ENCODE measurements at regions not wholly inside any gene's neighbourhood (a gene's known extent, or its start where the extent isn't known, plus 50 kb on each side); places are given as distances from the start of the nearest gene placed in this dataset.
A peak's percentile ranks its signal among the peaks of the same experiment; 100 is the strongest.

GRCh38 chr17:77782201-77782600, 176.3 kb upstream of the TNRC6C start:
- ChIA-PET POLR2A (interaction anchor here (1.4 kb wide), 1 partner anchor 176 kb away, joined by 3 read pairs; the partner anchor contains the start of gene TNRC6C), CTCF (no interaction called here)
- no peak overlapping the region for H3K27ac ChIP-seq (ENCODE audit: extremely low read depth, low read depth, low read length)
- H3K4me1 ChIP-seq (ENCODE audit: control insufficient read depth, insufficient read depth, low read length): no peaks in the 10 kb centered on the region
- no peaks in the 10 kb centered on the region for H3K36me3 ChIP-seq (ENCODE audit: control insufficient read depth in 2 of 2, insufficient read depth in 1 of 2, low read length in 2 of 2)
- H3K4me3 ChIP-seq (ENCODE audit: low read depth, low read length): no peak overlapping the region
- no peaks in the 10 kb centered on the region for H3K9me3 ChIP-seq (ENCODE audit: control insufficient read depth, insufficient read depth, low read depth, low read length)
- peak; percentile 73; the same call in 1 of the 2 replicates for TF ChIP-seq GLIS1 (tag by site-specific recombination; IDR thresholded peaks at IDR 0.05)
- TF ChIP-seq ZNF560 (tag by site-specific recombination; IDR thresholded peaks at IDR 0.05; ENCODE audit: borderline replicate concordance): no peak
- 0 out of 2 replicates have a peak, but pooled peaks have one; percentile 1 for TF ChIP-seq GLIS2 (tag by site-specific recombination; IDR thresholded peaks at IDR 0.05)

GRCh38 chr17:77782611-77783010, 175.9 kb upstream of the TNRC6C start:
- ChIA-PET CTCF (no interaction called here), POLR2A (no interaction called here)
- Histone ChIP-seq H3K9me3 (ENCODE audit: control insufficient read depth, insufficient read depth, low read depth, low read length) (no peaks in the 10 kb centered on the region), H3K4me1 (ENCODE audit: control insufficient read depth, insufficient read depth, low read length) (no peaks in the 10 kb centered on the region), H3K27ac (ENCODE audit: extremely low read depth, low read depth, low read length) (no peak overlapping the region), H3K4me3 (ENCODE audit: low read depth, low read length) (no peak overlapping the region), H3K36me3 (ENCODE audit: control insufficient read depth in 2 of 2, insufficient read depth in 1 of 2, low read length in 2 of 2) (no peaks in the 10 kb centered on the region)
- TF ChIP-seq ZNF837 (tag by site-specific recombination; IDR thresholded peaks at IDR 0.05): no peak
- no peak for TF ChIP-seq ZNF114 (tag by site-specific recombination; IDR thresholded peaks at IDR 0.05)
- no peak for TF ChIP-seq ZNF600 (tag by site-specific recombination; IDR thresholded peaks at IDR 0.05)
- TF ChIP-seq YY2 (tag by site-specific recombination; IDR thresholded peaks at IDR 0.05): no peak
- no peak for TF ChIP-seq ZNF292 (tag by site-specific recombination; IDR thresholded peaks at IDR 0.05; ENCODE audit: borderline replicate concordance, low read depth)
- no peak for TF ChIP-seq ZNF239 (tag by site-specific recombination; IDR thresholded peaks at IDR 0.05)
- TF ChIP-seq ZNF350 (tag by site-specific recombination; IDR thresholded peaks at IDR 0.05): no peak
- no peak for TF ChIP-seq ZNF670 (tag by site-specific recombination; IDR thresholded peaks at IDR 0.05; ENCODE audit: low read depth)

- ChIA-PET CTCF (interaction anchor here (1.6 kb wide), 1 partner anchor 230 kb away, joined by 4 read pairs; no protein-coding TSS in a partner anchor), POLR2A (interaction anchor here (0.6 to 0.8 kb wide), 2 partner anchors 172 to 174 kb away, joined by 3 to 4 read pairs; partner anchors contain the start of gene TNRC6C)
- H3K4me1 ChIP-seq (ENCODE audit: control insufficient read depth, insufficient read depth, low read length): no peaks in the 10 kb centered on the region
- H3K4me3 ChIP-seq (ENCODE audit: low read depth, low read length): no peak overlapping the region
- no peaks in the 10 kb centered on the region for H3K9me3 ChIP-seq (ENCODE audit: control insufficient read depth, insufficient read depth, low read depth, low read length)
- no peak overlapping the region for H3K27ac ChIP-seq (ENCODE audit: extremely low read depth, low read depth, low read length)
- H3K36me3 ChIP-seq (ENCODE audit: control insufficient read depth in 2 of 2, insufficient read depth in 1 of 2, low read length in 2 of 2): no peaks in the 10 kb centered on the region
- TF ChIP-seq TCF7L2 (IDR thresholded peaks at IDR 0.05; ENCODE audit: borderline replicate concordance, low read depth, low read length): no peak
- TF ChIP-seq, protein P1, sequence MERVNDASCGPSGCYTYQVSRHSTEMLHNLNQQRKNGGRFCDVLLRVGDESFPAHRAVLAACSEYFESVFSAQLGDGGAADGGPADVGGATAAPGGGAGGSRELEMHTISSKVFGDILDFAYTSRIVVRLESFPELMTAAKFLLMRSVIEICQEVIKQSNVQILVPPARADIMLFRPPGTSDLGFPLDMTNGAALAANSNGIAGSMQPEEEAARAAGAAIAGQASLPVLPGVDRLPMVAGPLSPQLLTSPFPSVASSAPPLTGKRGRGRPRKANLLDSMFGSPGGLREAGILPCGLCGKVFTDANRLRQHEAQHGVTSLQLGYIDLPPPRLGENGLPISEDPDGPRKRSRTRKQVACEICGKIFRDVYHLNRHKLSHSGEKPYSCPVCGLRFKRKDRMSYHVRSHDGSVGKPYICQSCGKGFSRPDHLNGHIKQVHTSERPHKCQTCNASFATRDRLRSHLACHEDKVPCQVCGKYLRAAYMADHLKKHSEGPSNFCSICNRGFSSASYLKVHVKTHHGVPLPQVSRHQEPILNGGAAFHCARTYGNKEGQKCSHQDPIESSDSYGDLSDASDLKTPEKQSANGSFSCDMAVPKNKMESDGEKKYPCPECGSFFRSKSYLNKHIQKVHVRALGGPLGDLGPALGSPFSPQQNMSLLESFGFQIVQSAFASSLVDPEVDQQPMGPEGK (tag by site-specific recombination; IDR thresholded peaks at IDR 0.05): no peak
- no peak for TF ChIP-seq ZFP69B (tag by site-specific recombination; IDR thresholded peaks at IDR 0.05)
- no peak for TF ChIP-seq ZFHX2 (tag by site-specific recombination; conservative IDR thresholded peaks at IDR 0.05)
- no peak for TF ChIP-seq ZNF837 (tag by site-specific recombination; IDR thresholded peaks at IDR 0.05)
- no peak for TF ChIP-seq KLF9 (tag by site-specific recombination; IDR thresholded peaks at IDR 0.05; ENCODE audit: low read depth)
Observed at GRCh38 chr17:77783991-77784820, 174.3 kb upstream of the TNRC6C start.
